Stomach (tissue), 8 donors: ENCODE measurements at regions not wholly inside any gene's neighbourhood (a gene's known extent, or its start where the extent isn't known, plus 50 kb on each side); places are given as distances from the start of the nearest gene placed in this dataset.

Experiments
- DNase-seq, 2 donors: peaks; one replicate each; pipeline versions ENCODE4 v3.0.0 to v3.0.0-alpha.2; 2013 to 2019
- H3K27ac ChIP-seq, 5 donors: fragments of 200-600 bp in 4 of 5; sonication (generic) in 4 of 5; one replicate each; pipeline ENCODE4 v1.5.1; 2013 to 2019; ENCODE audit warnings: mild to moderate bottlenecking in 1 of 5, moderate library complexity in 1 of 5
- H3K27me3 ChIP-seq, 3 donors: fragments of 200-600 bp; sonication (generic); one replicate each; pipeline ENCODE4 v1.5.1; 2017 to 2019; ENCODE audit warnings: mixed run types in 1 of 3
- H3K36me3 ChIP-seq, 4 donors: fragments of 200-600 bp; sonication (generic); 1 replicate in 3 of 4; 2 replicates in 1 of 4; pipeline ENCODE4 v1.5.1; 2016 to 2019
- H3K4me1 ChIP-seq, 4 donors: fragments of 200-600 bp; sonication (generic); one replicate each; pipeline ENCODE4 v1.5.1; 2016 to 2019
- H3K4me3 ChIP-seq, 4 donors: fragments of 200-600 bp; sonication (generic) in 3 of 4; one replicate each; pipeline ENCODE4 v1.5.1; 2016 to 2019; ENCODE audit warnings: mild to moderate bottlenecking in 1 of 4
- H3K9me3 ChIP-seq, 4 donors: fragments of 200-600 bp; sonication (generic); one replicate each; pipeline ENCODE4 v1.5.1; 2016 to 2019
- CTCF ChIP-seq, 7 experiments: fragments of 450-650 bp in 4 of 7; fragments of 200-600 bp in 3 of 7; sonication (generic) in 3 of 7; IDR thresholded peaks; one replicate each; pipeline ENCODE4 v1.5.1; 2016 to 2019; ENCODE audit warnings: antibody characterized with exemption in 7 of 7, control low read depth in 2 of 7, mild to moderate bottlenecking in 1 of 7
- EP300 ChIP-seq: sonication (generic); formaldehyde crosslinking; IDR thresholded peaks from one replicate; pipeline ENCODE4 v1.6.1; 2017; ENCODE audit warnings: antibody characterized with exemption
- POLR2A ChIP-seq, 4 donors: fragments of 450-650 bp; IDR thresholded peaks; one replicate each; pipeline ENCODE4 v1.6.1; 2016; ENCODE audit warnings: antibody characterized with exemption in 4 of 4, control low read depth in 2 of 4, mild to moderate bottlenecking in 1 of 4, moderate library complexity in 1 of 4
- POLR2AphosphoS5 ChIP-seq, 3 donors: sonication (generic); formaldehyde crosslinking; IDR thresholded peaks; one replicate each; pipeline ENCODE4 v1.6.1; 2016; ENCODE audit warnings: antibody characterized with exemption in 3 of 3
- WGBS, 5 donors: extraction: QIAGEN DNeasy Blood & Tissue Kit in 3 of 5; methylation state at CpG; one replicate each; pipeline versions ENCODE4 v1.1.5 to v1.1.7; 2013 to 2018; 5-methylcytosine and 5-hydroxymethylcytosine counted together
- intact Hi-C: fragments of 100-400 bp; cut with DNase I; formaldehyde crosslinking; loops from one replicate; pipeline ENCODE4 v1.15.1; 2023; ENCODE audit warnings: low total_unique reads
- donor health status: healthy with polysubstance abuse.
- donor health status: Bipolar disorder and iron deficiency.
- donor health status: healthy.

- H3K4me3 ChIP-seq, result no peak overlapping the region
- H3K4me1 ChIP-seq, result peaks cover 0 to 39% (median 19%) of the 10 kb centered on the region in 4 donors
- no peaks in the 10 kb centered on the region for H3K27me3 ChIP-seq
- no peak for TF ChIP-seq POLR2A (IDR thresholded peaks at IDR 0.05)
- TF ChIP-seq POLR2AphosphoS5 (IDR thresholded peaks at IDR 0.05), result no peak
- TF ChIP-seq EP300, result no peak
- TF ChIP-seq CTCF (IDR thresholded peaks at IDR 0.05), result no peak
- H3K27ac ChIP-seq, result no peak overlapping the region
- DNase-seq, result no peak
- intact Hi-C loops, result no loop called here
- H3K36me3 ChIP-seq, result no peaks in the 10 kb centered on the region
- 80 to 93% (median 89%) methylated on average over 1 of the region's 1 CpG for WGBS, 5 donors
- no peaks in the 10 kb centered on the region for H3K9me3 ChIP-seq
Observed at GRCh38 chr4:123622572-123622971, 226.0 kb downstream of the SPRY1 start.

GRCh38 chr4:123623611-123624010 lies 227.0 kb downstream of the SPRY1 start:
- no peak for DNase-seq
- Histone ChIP-seq H3K4me1 (peaks cover 0 to 31% (median 16%) of the 10 kb centered on the region in 4 donors), H3K27ac (no peak overlapping the region), H3K36me3 (no peaks in the 10 kb centered on the region), H3K4me3 (no peak overlapping the region), H3K27me3 (no peaks in the 10 kb centered on the region), H3K9me3 (no peaks in the 10 kb centered on the region)
- TF ChIP-seq CTCF (IDR thresholded peaks at IDR 0.05) (no peak), POLR2AphosphoS5 (IDR thresholded peaks at IDR 0.05) (no peak), EP300 (no peak)
- WGBS, 5 donors, result 26 to 50% (median 39%) methylated on average over 1 of the region's 1 CpG
- intact Hi-C loops, result no loop called here

GRCh38 chr4:123624959-123625358 lies 228.4 kb downstream of the SPRY1 start:
- WGBS, 5 donors, result 79 to 84% (median 82%) methylated on average over 1 of the region's 1 CpG

GRCh38 chr4:123628288-123628687 lies 231.7 kb downstream of the SPRY1 start:
- intact Hi-C loops, result no loop called here
- Histone ChIP-seq H3K4me1 (no peaks in the 10 kb centered on the region), H3K27me3 (no peaks in the 10 kb centered on the region), H3K27ac (no peak overlapping the region), H3K36me3 (no peaks in the 10 kb centered on the region), H3K4me3 (no peak overlapping the region), H3K9me3 (no peaks in the 10 kb centered on the region)
- TF ChIP-seq POLR2AphosphoS5 (IDR thresholded peaks at IDR 0.05) (no peak), EP300 (no peak), CTCF (IDR thresholded peaks at IDR 0.05) (no peak), POLR2A (IDR thresholded peaks at IDR 0.05) (no peak)
- DNase-seq, result no peak
- 94 to 98% (median 97%) methylated on average over 1 of the region's 1 CpG for WGBS, 5 donors

More at GRCh38 chr4:123624959-123625358, 228.4 kb downstream of the SPRY1 start:
- no peak overlapping the region for H3K4me3 ChIP-seq
- H3K36me3 ChIP-seq, result no peaks in the 10 kb centered on the region
- no peaks in the 10 kb centered on the region for H3K9me3 ChIP-seq
- TF ChIP-seq POLR2A (IDR thresholded peaks at IDR 0.05) (no peak), POLR2AphosphoS5 (IDR thresholded peaks at IDR 0.05) (no peak), CTCF (IDR thresholded peaks at IDR 0.05) (no peak), EP300 (no peak)
- H3K4me1 ChIP-seq, result peaks cover 0 to 19% (median 10%) of the 10 kb centered on the region in 4 donors
- H3K27ac ChIP-seq, result no peak overlapping the region
- DNase-seq, result no peak
- intact Hi-C loops, result no loop called here
- H3K27me3 ChIP-seq, result no peaks in the 10 kb centered on the region
